ENCODE measurements at regions not wholly inside any gene's neighbourhood (a gene's known extent, or its start where the extent isn't known, plus 50 kb on each side); places are given as distances from the start of the nearest gene placed in this dataset.
A peak's percentile ranks its signal among the peaks of the same experiment; 100 is the strongest.

- DNase-seq (ENCODE audit: low spot score): no peak
These were observed 217.2 kb upstream of the DAPK1 start for GRCh38 chr9:87280421-87280820.

DNA sequence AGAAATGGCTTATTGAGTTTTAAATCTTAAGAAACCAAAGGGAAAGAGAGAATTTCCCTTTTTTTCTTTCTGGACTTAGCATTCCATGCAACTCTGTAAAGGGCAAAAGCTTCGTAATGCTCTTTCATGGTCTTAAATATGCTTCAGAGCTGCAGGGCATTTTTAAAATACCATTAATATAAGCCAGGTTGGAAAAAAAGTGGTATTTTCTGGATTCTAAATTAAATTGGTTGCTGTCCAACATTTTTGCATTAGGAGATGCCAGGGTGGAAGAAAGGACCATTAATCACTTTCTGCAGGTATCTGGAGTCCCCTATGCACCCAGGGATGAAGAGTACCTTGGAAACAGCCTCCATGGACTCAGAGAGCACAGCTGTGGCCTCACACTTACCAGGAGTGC lies 215.1 kb upstream of the DAPK1 start:
- DNase-seq (ENCODE audit: low spot score): no peak

DNA sequence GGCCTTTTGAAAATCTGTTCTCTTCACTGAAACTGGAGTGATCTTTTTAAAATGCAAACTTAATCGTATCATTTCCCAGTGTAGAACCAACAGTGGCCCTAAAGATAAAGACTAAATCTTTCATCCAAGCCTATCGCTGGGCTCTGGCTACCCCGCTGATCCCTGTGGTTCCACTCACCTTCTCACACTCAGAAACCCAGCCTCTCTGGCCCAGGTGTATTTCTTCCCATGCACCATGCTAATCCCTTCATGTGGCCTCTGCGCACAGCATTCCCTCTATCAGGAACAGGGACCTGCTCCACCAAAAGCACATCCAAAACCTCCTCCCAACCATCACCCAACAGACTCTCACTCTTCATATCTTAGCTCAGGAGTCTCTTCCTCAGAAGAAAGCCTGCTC lies 214.1 kb upstream of the DAPK1 start:
- DNase-seq (ENCODE audit: low spot score): no peak

DNA sequence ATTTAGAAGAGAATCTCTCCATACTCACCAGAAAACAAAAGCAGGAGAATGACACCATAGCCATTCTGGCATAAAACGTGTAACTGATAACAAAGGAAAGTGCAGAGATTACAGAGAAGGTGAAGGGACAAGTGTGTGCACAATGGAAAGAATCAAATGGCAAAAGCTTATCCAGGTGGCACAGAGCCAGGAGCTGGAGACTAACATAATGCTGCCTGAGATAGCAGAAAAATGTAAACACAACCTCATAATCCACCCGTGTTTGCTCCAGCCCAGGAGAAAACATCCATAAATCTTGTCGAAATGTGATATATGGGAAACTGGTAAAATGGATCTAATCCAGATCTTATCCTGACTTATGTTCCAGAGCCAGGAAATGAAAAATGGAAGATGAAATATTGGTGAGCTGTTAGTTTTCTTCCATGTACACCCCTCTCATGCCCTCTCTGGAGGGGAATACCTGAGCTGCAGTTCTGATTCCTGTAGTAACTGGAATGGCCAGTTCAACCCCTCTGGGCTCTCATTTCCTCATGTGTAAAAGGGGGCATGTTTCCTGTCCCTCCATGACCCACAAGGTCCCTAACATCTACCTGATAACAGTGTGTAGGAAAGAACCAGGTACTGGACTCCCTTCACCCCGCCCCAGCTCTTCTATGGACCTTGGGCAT lies 212.3 kb upstream of the DAPK1 start:
- no peak for DNase-seq (ENCODE audit: low spot score)

DNA sequence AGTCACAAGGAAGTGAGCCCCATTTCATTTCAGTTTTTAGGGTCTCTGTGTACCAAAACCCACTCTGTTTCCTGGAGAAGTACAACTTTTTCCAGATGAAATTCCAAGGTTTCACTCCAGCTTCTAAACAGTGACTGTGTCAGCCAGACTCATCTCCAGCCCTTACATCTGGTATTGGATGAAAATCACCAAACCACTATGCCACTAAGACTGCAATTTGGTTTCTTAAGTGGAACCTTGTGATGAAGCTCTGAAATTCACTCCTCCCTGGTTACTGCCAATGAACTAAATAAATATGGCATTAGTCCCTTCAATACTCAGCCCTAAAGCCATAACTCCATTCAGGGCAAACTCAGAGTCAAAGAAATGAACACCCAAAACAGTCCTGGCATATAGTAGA lies 211.2 kb upstream of the DAPK1 start:
- no peak for DNase-seq (ENCODE audit: low spot score)

- DNase-seq (ENCODE audit: low spot score): no peak
These were observed 207.2 kb upstream of the DAPK1 start for GRCh38 chr9:87290241-87291052.

DNA sequence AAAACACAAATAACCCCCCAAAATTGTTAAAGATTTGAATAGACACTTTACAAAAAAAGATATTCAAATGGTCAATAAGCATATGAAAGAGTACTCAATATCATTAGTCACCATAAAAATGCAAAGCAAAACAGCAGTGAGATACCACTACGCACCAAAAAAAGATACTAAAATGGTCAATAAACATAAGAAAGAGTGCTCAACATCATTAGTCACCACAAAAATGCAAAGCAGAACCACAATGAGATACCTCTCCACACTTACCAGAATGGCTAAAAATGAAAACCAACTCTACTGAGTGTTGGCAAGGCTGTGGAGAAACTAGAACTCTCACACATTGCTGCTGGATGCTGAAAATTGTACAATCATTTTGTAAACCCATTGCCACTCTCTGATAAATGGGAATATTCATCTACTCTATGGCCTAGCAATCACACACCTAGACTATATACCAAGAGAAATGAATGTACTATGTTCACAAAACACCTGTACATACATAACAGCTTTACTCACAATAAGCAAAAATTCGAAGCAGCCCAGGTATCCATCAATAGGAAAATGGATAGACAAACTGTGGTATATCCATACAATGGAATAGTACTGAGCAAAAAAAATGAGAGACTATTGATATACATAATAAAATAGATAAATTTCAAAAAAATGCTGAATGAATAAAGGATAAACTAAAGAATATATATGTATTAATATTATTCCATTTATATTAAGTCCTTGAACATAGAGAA lies 205.0 kb upstream of the DAPK1 start:
- DNase-seq (ENCODE audit: low spot score): no peak

DNA sequence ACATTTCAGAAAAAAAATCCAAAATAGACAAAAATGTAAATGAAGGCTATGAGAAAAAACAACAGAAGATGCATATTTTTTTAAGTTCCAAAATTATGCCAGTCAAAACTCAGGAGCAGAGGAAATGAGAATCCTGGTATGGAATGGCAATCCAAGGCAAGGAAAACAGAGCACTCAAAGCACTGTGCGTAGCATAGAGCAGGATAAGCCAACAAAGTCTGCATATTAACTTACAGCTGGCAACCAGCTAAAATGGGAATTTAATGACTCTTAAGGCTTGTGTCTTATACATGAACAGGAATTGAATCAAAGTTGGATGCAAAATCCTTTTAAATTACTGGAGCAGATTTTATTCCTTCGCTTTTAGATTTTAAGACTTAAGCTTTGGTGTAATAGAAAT lies 203.5 kb upstream of the DAPK1 start:
- DNase-seq (ENCODE audit: low spot score): no peak

- no peak for DNase-seq (ENCODE audit: low spot score)
These were observed 196.8 kb upstream of the DAPK1 start for GRCh38 chr9:87300915-87301314.

GRCh38 chr9:87301371-87301770 lies 196.3 kb upstream of the DAPK1 start:
- no peak for DNase-seq (ENCODE audit: low spot score)

DNA sequence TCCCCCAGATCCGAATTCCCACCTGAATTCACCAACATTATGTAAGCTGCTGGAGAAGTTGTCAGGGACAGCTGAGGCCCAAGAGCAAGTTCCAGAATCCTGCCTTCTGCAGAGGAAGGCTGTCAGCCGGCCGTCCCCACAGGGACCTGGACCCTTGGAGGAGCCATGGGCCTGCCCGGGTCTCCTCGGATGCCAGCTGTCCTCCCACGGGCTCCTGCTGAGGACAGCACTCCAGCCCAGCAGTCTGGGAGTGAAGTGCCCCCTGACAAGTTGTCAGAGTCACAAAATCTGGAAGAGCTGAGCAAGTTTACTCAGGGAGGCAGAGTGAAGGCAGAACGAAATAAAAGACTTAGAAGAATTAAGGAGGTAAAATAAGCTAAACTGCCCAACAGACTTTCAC lies 192.5 kb upstream of the DAPK1 start:
- DNase-seq (ENCODE audit: low spot score): no peak

DNA sequence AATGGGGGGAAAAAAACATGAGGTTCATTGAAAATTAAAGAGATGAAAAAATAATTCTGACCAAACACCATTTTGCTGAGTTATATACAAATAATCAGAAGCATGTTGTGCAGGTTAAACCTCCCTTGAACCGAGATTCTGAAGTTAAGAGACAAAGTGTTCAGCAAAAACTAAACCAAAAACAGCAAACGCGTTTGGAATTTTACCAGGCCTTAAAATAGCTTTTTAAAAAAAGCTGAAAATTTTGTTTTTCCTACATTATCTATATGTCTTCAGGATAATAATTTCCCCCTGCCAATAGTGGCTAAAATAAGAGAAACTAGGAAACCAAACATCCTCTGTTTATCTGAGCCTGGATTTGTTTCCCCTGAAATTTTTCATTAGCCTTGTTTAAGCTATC lies 191.7 kb upstream of the DAPK1 start:
- DNase-seq (ENCODE audit: low spot score): no peak

DNA sequence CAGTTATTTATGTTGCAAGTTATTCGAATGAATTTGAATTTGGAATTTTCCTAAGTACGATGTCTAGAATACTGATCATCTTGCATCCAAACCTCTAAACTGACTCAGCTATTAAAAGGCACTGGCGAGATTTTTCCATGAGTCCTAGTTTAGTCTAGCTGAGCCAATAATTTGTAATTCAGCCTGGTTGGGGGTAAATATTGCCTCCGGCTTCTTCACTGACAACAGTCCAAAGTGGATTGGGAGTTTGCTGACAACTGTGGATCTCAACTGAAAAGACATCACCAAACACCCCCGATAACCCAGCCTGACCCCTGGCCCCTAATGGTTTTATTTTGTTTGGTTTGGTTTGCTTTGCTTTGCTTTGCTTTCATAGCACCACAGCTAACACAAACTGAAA lies 189.8 kb upstream of the DAPK1 start:
- no peak for DNase-seq (ENCODE audit: low spot score)

GRCh38 chr9:87309236-87309635 lies 188.4 kb upstream of the DAPK1 start:
- no peak for DNase-seq (ENCODE audit: low spot score)

GRCh38 chr9:87310827-87311523 lies 186.7 kb upstream of the DAPK1 start:
- no peak for DNase-seq (ENCODE audit: low spot score)

GRCh38 chr9:87319656-87320055 lies 178.0 kb upstream of the DAPK1 start:
- no peak for DNase-seq (ENCODE audit: low spot score)

DNA sequence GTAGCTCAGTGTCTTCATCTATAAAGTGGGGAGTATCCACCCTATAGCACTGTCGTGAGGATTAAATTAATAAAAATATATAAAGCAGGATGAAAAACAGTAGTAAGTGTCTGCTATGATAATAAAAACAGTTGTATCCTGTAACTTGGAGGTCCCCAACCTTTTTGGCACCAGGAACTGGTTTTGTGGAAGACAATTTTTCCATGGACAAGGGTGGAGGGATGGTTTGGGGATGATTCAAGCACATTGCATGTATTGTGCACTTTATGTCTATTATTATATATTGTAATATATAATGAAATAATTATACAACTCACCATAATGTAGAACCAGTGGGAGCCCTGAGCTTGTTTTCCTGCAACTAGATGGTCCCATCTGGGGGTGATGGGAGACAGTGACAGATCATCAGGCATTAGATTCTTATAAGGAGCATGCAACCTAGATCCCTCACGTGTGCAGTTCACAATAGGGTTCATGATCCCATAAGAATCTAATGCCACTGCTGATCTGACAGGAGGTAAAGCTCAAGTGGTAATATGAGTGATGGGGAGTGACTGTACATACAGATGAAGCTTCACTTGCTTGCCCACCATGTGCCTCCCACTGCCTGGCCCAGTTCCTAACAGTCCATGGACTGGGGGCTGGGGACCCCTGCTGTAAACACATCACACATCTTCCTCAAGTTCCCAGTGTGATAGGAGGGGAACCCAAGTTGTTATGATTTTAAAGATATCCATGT lies 177.4 kb upstream of the DAPK1 start:
- no peak for DNase-seq (ENCODE audit: low spot score)

GRCh38 chr9:87322840-87323635 lies 174.6 kb upstream of the DAPK1 start:
- DNase-seq (ENCODE audit: low spot score): no peak

DNA sequence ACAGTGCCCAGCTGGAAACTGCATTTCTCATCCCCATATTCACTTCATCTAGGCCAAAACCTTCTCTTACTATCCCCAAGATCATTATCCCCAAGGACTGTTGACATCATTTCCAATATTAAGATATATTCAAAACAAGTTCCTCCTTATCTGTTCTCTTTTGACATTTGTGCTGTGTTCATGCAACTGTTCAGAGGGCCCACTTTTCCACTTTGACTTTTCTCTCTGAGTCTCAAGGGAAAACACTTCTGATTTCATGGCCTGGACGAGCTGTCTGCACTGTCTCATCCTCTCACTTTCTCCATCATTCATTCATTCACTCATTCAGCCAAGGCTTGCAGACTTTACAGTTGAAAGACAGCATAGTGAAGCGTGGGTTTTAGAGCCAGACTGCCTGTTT lies 173.7 kb upstream of the DAPK1 start:
- no peak for DNase-seq (ENCODE audit: low spot score)

DNA sequence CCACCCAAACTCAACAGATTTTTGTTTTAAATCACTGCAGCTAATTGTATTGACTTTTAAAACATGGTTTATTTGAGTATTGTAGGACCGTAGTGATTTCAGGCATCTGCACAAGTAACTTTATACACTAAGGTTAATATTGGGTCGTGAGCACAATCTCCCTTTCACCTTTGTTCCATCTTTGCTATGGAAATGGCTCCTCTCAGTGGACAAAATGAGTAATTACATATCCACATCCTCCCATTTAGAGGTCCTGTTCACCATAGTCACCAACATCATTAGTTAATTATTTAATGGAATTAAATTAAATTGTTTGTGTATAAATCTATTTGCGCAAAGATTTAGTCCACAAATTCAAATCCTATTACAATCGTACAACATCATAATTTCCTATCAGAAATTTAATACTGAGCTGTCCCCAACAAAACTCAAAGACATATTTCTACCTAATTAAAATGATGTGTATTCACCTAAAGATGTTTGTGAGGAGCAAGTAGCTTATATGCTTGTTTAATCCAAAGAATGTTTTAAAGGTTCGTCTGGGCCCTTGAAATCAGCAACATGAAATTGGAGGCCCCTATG lies 173.0 kb upstream of the DAPK1 start:
- peak; percentile 47 for DNase-seq (ENCODE audit: low spot score)

All from D341Med (cell line).